MCF 10A (cell line): ENCODE measurements at regions not wholly inside any gene's neighbourhood (a gene's known extent, or its start where the extent isn't known, plus 50 kb on each side); places are given as distances from the start of the nearest gene placed in this dataset.

Experiments
- BruUV-seq: library from RNA; stranded (reverse); fragments of 400-500 nt; replicated peaks from 2 replicates; lab custom pipeline; 2021; lab: Mats Ljungman, UMichigan
- CTCF ChIA-PET: fragments of 300-600 bp; sonication (Branson Sonifier 250); formaldehyde crosslinking; extraction: SDS; loops from one replicate; lab custom pipeline; 2021; ENCODE audit warnings: antibody characterized with exemption, inconsistent platforms; lab: Yijun Ruan, JAX
- POLR2A ChIA-PET: fragments of 300-600, 350-650 bp; sonication (Branson Sonifier 250); formaldehyde crosslinking; extraction: SDS; loops from one replicate; lab custom pipeline; 2020; ENCODE audit warnings: antibody characterized with exemption, inconsistent platforms; lab: Yijun Ruan, JAX
- DNase-seq: peaks from one replicate; pipeline ENCODE4 v3.0.0-alpha.2; 2018; ENCODE audit not compliant: unreplicated experiment
- H3K27ac Mint-ChIP-seq: one replicate; pipeline ENCODE4 v1.8.0; 2022; ENCODE audit warnings: mild to moderate bottlenecking, low read depth, mixed read lengths; ENCODE audit not compliant: unreplicated experiment
- H3K27me3 Mint-ChIP-seq: one replicate; pipeline ENCODE4 v1.8.0; 2022; ENCODE audit warnings: mixed read lengths; ENCODE audit not compliant: insufficient read depth, unreplicated experiment
- H3K36me3 Mint-ChIP-seq: one replicate; pipeline ENCODE4 v1.8.0; 2022; ENCODE audit warnings: mild to moderate bottlenecking, moderate library complexity, mixed read lengths; ENCODE audit not compliant: insufficient read depth, unreplicated experiment
- H3K4me1 Mint-ChIP-seq: one replicate; pipeline ENCODE4 v1.8.0; 2022; ENCODE audit warnings: mixed read lengths; ENCODE audit not compliant: insufficient read depth, unreplicated experiment
- H3K4me3 Mint-ChIP-seq: one replicate; pipeline ENCODE4 v1.8.0; 2022; ENCODE audit warnings: mild to moderate bottlenecking, moderate library complexity, mixed read lengths; ENCODE audit not compliant: unreplicated experiment
- H3K9me3 Mint-ChIP-seq: one replicate; pipeline ENCODE4 v1.8.0; 2022; ENCODE audit warnings: mixed read lengths; ENCODE audit not compliant: unreplicated experiment
- intact Hi-C: fragments of 100-400 bp; cut with micrococcal nuclease; formaldehyde crosslinking; loops from 2 replicates; pipeline ENCODE4 v1.14.1; 2022
- TF ChIP-seq, protein P1 (sequence below): fragments of 200-600 bp; IDR thresholded peaks from one replicate; pipeline ENCODE4 v1.8.0; 2022; ENCODE audit warnings: antibody characterized with exemption, mild to moderate bottlenecking; ENCODE audit not compliant: unreplicated experiment

DNA sequence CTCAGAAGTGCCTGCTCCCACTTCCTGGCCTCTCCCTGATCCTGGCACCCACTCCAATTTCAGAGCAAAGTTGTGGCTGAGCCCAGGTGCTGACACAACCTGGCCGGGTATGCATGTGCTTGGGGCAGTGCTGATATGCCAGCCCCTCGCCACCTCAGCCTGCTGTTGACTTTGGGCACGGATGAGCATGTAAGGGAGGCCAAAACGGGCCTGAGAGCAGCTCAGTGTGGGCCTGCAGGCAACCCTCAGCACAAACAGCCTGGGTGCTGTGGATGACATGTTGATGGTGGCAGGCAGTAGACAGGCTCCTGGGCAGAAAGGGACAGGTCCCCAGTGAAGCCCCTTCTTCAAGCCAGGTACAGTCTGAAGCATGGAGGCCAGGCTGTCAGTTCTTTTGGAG lies 553.6 kb upstream of the FSIP2 start:
- intact Hi-C loops, result no loop called here
- no peak for DNase-seq
- Mint-ChIP-seq H3K27me3 (no peaks in the 10 kb centered on the region), H3K36me3 (no peaks in the 10 kb centered on the region), H3K4me1 (peaks cover 8% of the 10 kb centered on the region), H3K9me3 (no peaks in the 10 kb centered on the region), H3K27ac (no peak overlapping the region), H3K4me3 (no peak overlapping the region)
- POLR2A ChIA-PET, result no interaction called here
- BruUV-seq, result no TSS peak
- CTCF ChIA-PET, result interaction anchor here (0.6 kb wide), 1 partner anchor 305 kb away, joined by 4 read pairs; no protein-coding TSS in a partner anchor
- TF ChIP-seq, protein P1, sequence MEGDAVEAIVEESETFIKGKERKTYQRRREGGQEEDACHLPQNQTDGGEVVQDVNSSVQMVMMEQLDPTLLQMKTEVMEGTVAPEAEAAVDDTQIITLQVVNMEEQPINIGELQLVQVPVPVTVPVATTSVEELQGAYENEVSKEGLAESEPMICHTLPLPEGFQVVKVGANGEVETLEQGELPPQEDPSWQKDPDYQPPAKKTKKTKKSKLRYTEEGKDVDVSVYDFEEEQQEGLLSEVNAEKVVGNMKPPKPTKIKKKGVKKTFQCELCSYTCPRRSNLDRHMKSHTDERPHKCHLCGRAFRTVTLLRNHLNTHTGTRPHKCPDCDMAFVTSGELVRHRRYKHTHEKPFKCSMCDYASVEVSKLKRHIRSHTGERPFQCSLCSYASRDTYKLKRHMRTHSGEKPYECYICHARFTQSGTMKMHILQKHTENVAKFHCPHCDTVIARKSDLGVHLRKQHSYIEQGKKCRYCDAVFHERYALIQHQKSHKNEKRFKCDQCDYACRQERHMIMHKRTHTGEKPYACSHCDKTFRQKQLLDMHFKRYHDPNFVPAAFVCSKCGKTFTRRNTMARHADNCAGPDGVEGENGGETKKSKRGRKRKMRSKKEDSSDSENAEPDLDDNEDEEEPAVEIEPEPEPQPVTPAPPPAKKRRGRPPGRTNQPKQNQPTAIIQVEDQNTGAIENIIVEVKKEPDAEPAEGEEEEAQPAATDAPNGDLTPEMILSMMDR, result no peak

DNA sequence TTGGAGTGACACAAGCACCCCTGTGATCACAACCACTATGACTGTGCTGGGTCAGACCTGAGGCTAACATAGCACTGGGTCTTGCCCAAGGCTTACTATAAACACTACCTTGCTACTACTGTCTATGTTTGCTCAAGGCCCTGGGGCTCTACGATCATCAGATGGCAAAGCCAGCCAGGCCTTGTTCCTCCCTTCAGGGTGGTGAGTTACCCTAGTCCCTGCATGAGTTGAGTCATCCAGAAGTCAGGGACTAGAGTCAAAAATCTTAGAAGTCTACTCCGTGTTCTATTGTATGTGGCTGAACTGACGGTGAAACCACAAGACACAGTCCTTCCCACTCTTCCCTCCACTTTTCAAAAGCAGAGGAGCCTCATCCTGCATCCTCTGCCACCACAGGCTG lies 551.2 kb upstream of the FSIP2 start:
- CTCF ChIA-PET, result interaction anchor here (1.3 kb wide), 1 partner anchor 11 kb away, joined by 4 read pairs; no protein-coding TSS in a partner anchor
- H3K27ac Mint-ChIP-seq, result no peak overlapping the region
- peak; percentile 41 for DNase-seq

DNA sequence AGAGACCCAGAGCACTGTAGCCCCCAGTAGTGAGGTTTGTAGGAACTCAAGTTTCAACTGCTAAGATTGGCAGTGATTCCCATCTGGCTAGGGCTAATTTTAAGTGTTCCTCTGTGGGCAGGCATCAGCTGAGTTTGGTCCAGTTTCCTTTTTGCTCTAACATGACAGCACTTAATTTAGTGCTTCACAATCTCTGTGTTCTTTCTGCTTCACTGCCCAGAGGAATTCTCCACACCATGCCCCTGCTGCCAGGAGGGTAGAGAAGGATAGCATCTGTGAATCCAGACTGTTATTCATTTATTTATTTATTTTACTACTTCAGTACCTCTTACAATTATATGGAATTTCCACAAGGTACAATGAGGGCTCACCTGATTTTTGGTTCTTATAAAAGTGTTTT lies 549.9 kb upstream of the FSIP2 start:
- Mint-ChIP-seq H3K4me1 (peaks cover 8% of the 10 kb centered on the region), H3K27ac (no peak overlapping the region), H3K9me3 (no peaks in the 10 kb centered on the region), H3K27me3 (no peaks in the 10 kb centered on the region), H3K36me3 (no peaks in the 10 kb centered on the region), H3K4me3 (no peak overlapping the region)
- BruUV-seq, result no TSS peak
- TF ChIP-seq, protein P1, result no peak
- intact Hi-C loops, result no loop called here
- POLR2A ChIA-PET, result no interaction called here
- no peak for DNase-seq
- CTCF ChIA-PET, result no interaction called here

More for the DNA sequence above, 551.2 kb upstream of the FSIP2 start:
- no peaks in the 10 kb centered on the region for H3K9me3 Mint-ChIP-seq
- TF ChIP-seq, protein P1, result no peak
- peaks cover 8% of the 10 kb centered on the region for H3K4me1 Mint-ChIP-seq
- POLR2A ChIA-PET, result interaction anchor here (0.7 kb wide), 1 partner anchor 22 kb away, joined by 3 read pairs; no protein-coding TSS in a partner anchor
- H3K36me3 Mint-ChIP-seq, result no peaks in the 10 kb centered on the region
- H3K4me3 Mint-ChIP-seq, result no peak overlapping the region
- intact Hi-C loops, result no loop called here
- no TSS peak for BruUV-seq
- no peaks in the 10 kb centered on the region for H3K27me3 Mint-ChIP-seq

DNA sequence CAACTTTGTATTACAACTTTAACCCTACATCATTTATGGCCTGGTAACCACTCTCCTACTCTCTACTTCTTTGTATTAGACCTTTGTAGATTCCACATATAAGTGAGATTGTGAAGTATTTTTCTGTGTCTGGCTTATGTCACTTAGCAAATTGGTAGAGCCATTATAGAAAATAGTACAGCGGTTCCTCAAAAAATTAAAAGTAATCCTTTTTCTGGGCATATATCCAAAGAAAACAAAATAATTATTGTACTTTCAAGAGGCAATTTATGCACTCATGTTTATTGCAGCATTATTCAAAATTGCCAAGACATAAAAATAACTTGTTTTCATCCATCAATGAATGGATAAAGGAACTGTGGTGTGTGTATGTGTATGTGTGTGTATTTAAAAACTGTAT lies 537.5 kb upstream of the FSIP2 start:
- H3K36me3 Mint-ChIP-seq, result no peaks in the 10 kb centered on the region
- TF ChIP-seq, protein P1, result no peak
- no peak overlapping the region for H3K27ac Mint-ChIP-seq
- H3K4me3 Mint-ChIP-seq, result no peak overlapping the region
- no peaks in the 10 kb centered on the region for H3K9me3 Mint-ChIP-seq
- POLR2A ChIA-PET, result no interaction called here
- intact Hi-C loops, result no loop called here
- peak; percentile 7 for DNase-seq
- BruUV-seq, result no TSS peak
- no peaks in the 10 kb centered on the region for H3K4me1 Mint-ChIP-seq
- no peaks in the 10 kb centered on the region for H3K27me3 Mint-ChIP-seq
- CTCF ChIA-PET, result no interaction called here
